T-cell (primary cell): ENCODE measurements at regions not wholly inside any gene's neighbourhood (a gene's known extent, or its start where the extent isn't known, plus 50 kb on each side); places are given as distances from the start of the nearest gene placed in this dataset.

Experiments used
- ATAC-seq, 4 experiments: fragments of 200-7000 bp in 3 of 4; fragments of 150-1000 bp in 1 of 4; cut with Tn5 transposase; replicated peaks in 1 of 4; 1 replicate in 3 of 4; 2 replicates in 1 of 4; pipeline ENCODE4 v1.10.0; 2021; ENCODE audit warnings: moderate library complexity in 3 of 4, mild to moderate bottlenecking in 2 of 4, moderate number of reproducible peaks in 1 of 4
- CTCF ChIA-PET, 2 donors: fragments of 300-600 bp; sonication (Branson Sonifier 250); formaldehyde crosslinking; loops; one replicate each; lab custom pipeline; 2022; ENCODE audit warnings: antibody characterized with exemption in 2 of 2; lab: Charles Lee
- POLR2A ChIA-PET, 2 donors: fragments of 300-600 bp; sonication (Branson Sonifier 250); formaldehyde crosslinking; loops; one replicate each; lab custom pipeline; 2022; ENCODE audit warnings: antibody characterized with exemption in 2 of 2; lab: Charles Lee
- DNase-seq, 35 experiments: peaks; one replicate each; pipeline versions ENCODE4 v3.0.0 to v3.0.0-alpha.2; 2013 to 2023
- H3K27ac ChIP-seq: one replicate; pipeline ENCODE4 v1.5.1; 2013; ENCODE audit warnings: low read length
- H3K27me3 ChIP-seq, 2 experiments: replicated peaks in 1 of 2; 1 replicate in 1 of 2; 2 replicates in 1 of 2; pipeline versions ENCODE4 v1.6.1 to v1.7.0; 2013; ENCODE audit warnings: low read length in 1 of 2, mixed read lengths in 1 of 2; ENCODE audit not compliant: control insufficient read depth in 2 of 2, insufficient read depth in 2 of 2; ENCODE audit errors: extremely low read depth in 1 of 2
- H3K36me3 ChIP-seq, 2 donors: 1 replicate in 1 of 2; 2 replicates in 1 of 2; pipeline versions ENCODE4 v1.6.1 to v1.7.0; 2013; ENCODE audit warnings: low read length in 1 of 2; ENCODE audit not compliant: control insufficient read depth in 2 of 2, insufficient read depth in 1 of 2; ENCODE audit errors: extremely low read depth in 1 of 2
- H3K4me1 ChIP-seq, 2 experiments: 1 replicate in 1 of 2; 2 replicates in 1 of 2; pipeline versions ENCODE4 v1.6.1 to v1.7.0; 2013; ENCODE audit warnings: low read length in 2 of 2, mixed read lengths in 1 of 2; ENCODE audit not compliant: insufficient read depth in 2 of 2, control insufficient read depth in 1 of 2; ENCODE audit errors: extremely low read depth in 1 of 2
- H3K4me3 ChIP-seq, 2 donors: 1 replicate in 1 of 2; 2 replicates in 1 of 2; pipeline versions ENCODE4 v1.5.1 to v1.7.0; 2013; ENCODE audit warnings: mild to moderate bottlenecking in 2 of 2, low read length in 1 of 2, moderate library complexity in 1 of 2; ENCODE audit not compliant: control insufficient read depth in 1 of 2; ENCODE audit errors: extremely low read depth in 1 of 2
- H3K9me3 ChIP-seq: 2 replicates; pipeline ENCODE4 v1.7.0; 2013
- H3K27ac Mint-ChIP-seq, 2 donors: one replicate each; pipeline ENCODE4 v1.8.0; 2020 to 2021; ENCODE audit warnings: mild to moderate bottlenecking in 2 of 2, mixed read lengths in 2 of 2
- H3K27me3 Mint-ChIP-seq, 2 donors: one replicate each; pipeline ENCODE4 v1.8.0; 2021 to 2022; ENCODE audit warnings: mixed read lengths in 2 of 2
- H3K36me3 Mint-ChIP-seq: one replicate; pipeline ENCODE4 v1.8.0; 2021; ENCODE audit warnings: mixed read lengths
- H3K4me1 Mint-ChIP-seq, 3 donors: one replicate each; pipeline ENCODE4 v1.8.0; 2020 to 2022; ENCODE audit warnings: mixed read lengths in 3 of 3, mild to moderate bottlenecking in 1 of 3
- H3K4me3 Mint-ChIP-seq, 3 donors: one replicate each; pipeline ENCODE4 v1.8.0; 2020 to 2022; ENCODE audit warnings: mild to moderate bottlenecking in 3 of 3, mixed read lengths in 3 of 3, moderate library complexity in 3 of 3
- H3K9me3 Mint-ChIP-seq, 3 donors: one replicate each; pipeline ENCODE4 v1.8.0; 2020 to 2022; ENCODE audit warnings: mixed read lengths in 3 of 3
- WGBS: methylation state at CpG from one replicate; pipeline ENCODE4 v1.1.5; 2013; ENCODE audit warnings: missing lambda C conversion rate; ENCODE audit not compliant: insufficient coverage; 5-methylcytosine and 5-hydroxymethylcytosine counted together

DNA sequence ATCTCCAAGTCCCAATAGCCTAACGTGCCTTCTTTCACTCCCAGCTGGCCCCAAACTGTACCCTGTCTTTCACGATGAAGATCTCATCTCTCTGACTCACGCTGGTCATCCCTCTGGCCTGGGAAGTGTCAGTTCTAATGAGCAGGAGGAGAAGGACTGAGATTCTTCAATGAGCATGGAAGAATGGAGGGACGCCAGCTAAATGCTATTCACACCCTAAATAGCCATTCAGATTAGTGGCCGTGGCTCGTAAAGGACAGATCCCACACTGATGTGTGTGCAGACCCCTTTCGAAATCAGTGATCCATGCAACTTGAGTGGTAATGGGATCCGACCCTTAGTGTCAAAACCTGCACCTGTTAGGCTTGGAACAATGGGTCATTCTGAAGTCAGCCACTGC lies 75.9 kb upstream of the SMYD2 start:
- Mint-ChIP-seq H3K27me3 (peaks cover 10 to 15% of the 10 kb centered on the region in 2 donors), H3K36me3 (no peaks in the 10 kb centered on the region), H3K27ac (no peak overlapping the region), H3K9me3 (no peaks in the 10 kb centered on the region), H3K4me1 (no peaks in the 10 kb centered on the region), H3K4me3 (no peak overlapping the region)
- Histone ChIP-seq H3K27me3 (no peaks in the 10 kb centered on the region), H3K9me3 (no peaks in the 10 kb centered on the region), H3K4me1 (no peaks in the 10 kb centered on the region), H3K36me3 (no peaks in the 10 kb centered on the region), H3K4me3 (no peak overlapping the region), H3K27ac (no peak overlapping the region)
- WGBS, result 89% methylated on average over 4 of the region's 8 CpGs
- ChIA-PET CTCF (no interaction called here), POLR2A (no interaction called here)
- ATAC-seq (no peak), DNase-seq (no peak)

DNA sequence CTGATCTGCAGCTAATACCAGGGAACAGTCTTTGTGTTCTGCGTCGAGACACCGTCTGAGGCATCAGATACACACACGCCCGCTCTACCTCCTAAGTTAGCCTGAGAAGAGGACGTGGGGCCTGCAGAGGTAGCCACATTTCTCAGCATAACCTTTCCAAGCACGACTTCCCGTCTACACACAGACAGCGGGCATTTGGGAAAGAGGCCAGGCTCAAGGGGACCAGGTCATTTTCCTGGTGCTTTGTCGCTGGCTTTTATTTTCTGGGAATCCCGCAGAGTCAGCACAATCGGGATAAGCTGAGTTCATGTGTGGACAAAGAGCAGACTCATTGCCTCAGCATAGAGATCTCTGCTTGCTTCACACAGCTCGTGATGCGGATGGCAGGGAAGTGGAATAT lies 72.5 kb upstream of the SMYD2 start:
- Mint-ChIP-seq H3K27ac (no peak overlapping the region), H3K27me3 (peaks cover 10 to 14% of the 10 kb centered on the region in 2 donors), H3K9me3 (no peaks in the 10 kb centered on the region), H3K4me3 (no peak overlapping the region), H3K4me1 (no peaks in the 10 kb centered on the region), H3K36me3 (no peaks in the 10 kb centered on the region)
- ChIA-PET POLR2A (interaction anchor here in 1 of 2 donors (0.6 kb wide), 1 partner anchor 11 kb away, joined by 3 read pairs; no protein-coding TSS in a partner anchor), CTCF (interaction anchor here (0.7 to 1.0 kb wide), 2 partner anchors 44 to 120 kb away, joined by 3 to 4 read pairs; no protein-coding TSS in a partner anchor)
- no peaks in the 10 kb centered on the region for H3K36me3 ChIP-seq
- H3K9me3 ChIP-seq, result no peaks in the 10 kb centered on the region
- no peaks in the 10 kb centered on the region for H3K27me3 ChIP-seq
- 84% methylated on average over 14 of the region's 14 CpGs for WGBS
- DNase-seq (no peak), ATAC-seq (no peak)
- H3K27ac ChIP-seq, result no peak overlapping the region
- H3K4me1 ChIP-seq, result no peaks in the 10 kb centered on the region
- no peak overlapping the region for H3K4me3 ChIP-seq

DNA sequence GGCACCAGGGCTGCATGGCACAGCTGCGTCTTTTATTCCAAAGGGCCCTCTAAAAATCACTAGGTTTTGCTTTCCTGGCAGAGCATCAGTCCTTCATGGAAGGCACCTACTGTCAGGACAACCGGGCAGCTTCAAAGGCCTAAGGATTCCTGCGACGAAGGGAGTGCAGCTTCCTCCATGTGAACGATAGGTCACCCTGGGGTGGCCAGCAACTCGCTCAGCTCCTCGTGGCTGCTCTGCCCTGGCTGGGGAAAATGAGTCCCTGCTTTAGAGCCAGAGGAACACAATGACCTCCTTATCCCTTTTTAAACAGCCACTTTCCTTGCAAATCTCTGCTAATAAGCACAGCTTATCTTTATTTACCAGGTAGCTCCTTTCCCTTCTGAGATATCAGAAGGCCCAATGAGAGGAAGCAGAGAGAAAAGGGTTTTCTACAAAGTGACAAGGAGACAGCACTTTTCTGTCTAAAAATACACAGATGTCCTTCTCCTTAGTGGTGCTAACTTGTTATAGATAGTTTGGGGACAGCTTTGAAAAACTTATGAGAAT lies 71.6 kb upstream of the SMYD2 start:
- Mint-ChIP-seq H3K36me3 (no peaks in the 10 kb centered on the region), H3K4me3 (no peak overlapping the region), H3K27me3 (peaks cover 9 to 13% of the 10 kb centered on the region in 2 donors), H3K9me3 (no peaks in the 10 kb centered on the region), H3K4me1 (peaks cover 0 to 4% (median 3%) of the 10 kb centered on the region in 3 donors), H3K27ac (no peak overlapping the region)
- Histone ChIP-seq H3K27me3 (peaks cover 0 to 2% of the 10 kb centered on the region in 2 experiments), H3K36me3 (no peaks in the 10 kb centered on the region), H3K4me1 (peaks cover 0 to 3% of the 10 kb centered on the region in 2 experiments), H3K4me3 (no peak overlapping the region), H3K9me3 (no peaks in the 10 kb centered on the region), H3K27ac (no peak overlapping the region)
- CTCF ChIA-PET, result interaction anchor here (0.5 to 1.9 kb wide), 4 partner anchors 120 to 1053 kb away, joined by 4 to 7 read pairs (median 4); no protein-coding TSS in a partner anchor
- no peak for DNase-seq
- POLR2A ChIA-PET, result no interaction called here
- 81% methylated on average over 7 of the region's 7 CpGs for WGBS
- no peak for ATAC-seq

DNA sequence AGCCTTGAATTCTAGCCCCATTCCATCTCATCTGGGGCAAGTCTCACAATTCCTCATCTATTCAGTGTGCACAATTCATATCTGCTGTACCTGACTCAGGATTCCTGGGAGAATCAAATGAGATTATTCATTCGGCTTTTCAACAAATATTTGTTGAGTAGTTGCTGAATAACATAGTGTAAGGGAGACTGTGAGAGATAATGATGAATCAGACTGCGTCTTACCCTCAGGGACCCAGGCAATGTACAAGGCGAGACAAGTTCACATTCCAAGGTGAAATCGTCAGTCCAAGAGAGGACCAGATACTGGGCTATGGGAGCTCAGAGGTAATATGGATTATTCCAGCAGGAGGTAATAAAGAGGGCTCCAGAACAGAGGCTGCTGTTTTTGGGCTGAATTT lies 67.8 kb upstream of the SMYD2 start:
- ATAC-seq, result no peak
- DNase-seq, result no peak
- POLR2A ChIA-PET, result no interaction called here
- H3K4me1 ChIP-seq, result peaks cover 0 to 4% of the 10 kb centered on the region in 2 experiments
- no peaks in the 10 kb centered on the region for H3K36me3 ChIP-seq
- no peaks in the 10 kb centered on the region for H3K9me3 ChIP-seq
- Mint-ChIP-seq H3K4me3 (no peak overlapping the region), H3K27me3 (peaks cover 12 to 19% of the 10 kb centered on the region in 2 donors), H3K4me1 (peaks cover 0 to 4% (median 4%) of the 10 kb centered on the region in 3 donors), H3K27ac (no peak overlapping the region), H3K36me3 (no peaks in the 10 kb centered on the region), H3K9me3 (no peaks in the 10 kb centered on the region)
- CTCF ChIA-PET, result interaction anchor here in 1 of 2 donors (2.5 kb wide), 1 partner anchor 116 kb away, joined by 13 read pairs; no protein-coding TSS in a partner anchor
- H3K27me3 ChIP-seq, result peaks cover 0 to 4% of the 10 kb centered on the region in 2 experiments
- H3K27ac ChIP-seq, result no peak overlapping the region
- WGBS, result 80% methylated on average over 4 of the region's 4 CpGs
- no peak overlapping the region for H3K4me3 ChIP-seq

DNA sequence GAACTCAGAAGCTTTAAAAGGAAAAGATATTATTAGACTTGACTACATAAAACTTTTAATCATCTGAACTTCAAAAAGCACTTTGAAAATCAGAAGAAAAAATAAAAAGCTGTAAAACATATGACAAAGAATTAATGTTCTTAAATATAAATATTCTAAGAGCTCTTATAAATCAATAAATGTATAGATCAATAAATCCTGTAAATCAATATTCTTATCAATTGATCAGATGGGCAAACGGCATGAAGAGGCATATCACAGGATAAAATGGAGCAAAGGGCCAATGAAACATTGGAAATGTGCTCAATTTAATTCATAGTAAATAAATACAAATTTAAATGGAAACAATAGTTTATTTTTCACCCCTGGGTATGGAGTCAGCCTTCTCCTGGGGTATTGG lies 66.1 kb upstream of the SMYD2 start:
- Histone ChIP-seq H3K36me3 (no peaks in the 10 kb centered on the region), H3K9me3 (no peaks in the 10 kb centered on the region), H3K27me3 (peaks cover 0 to 7% of the 10 kb centered on the region in 2 experiments), H3K4me3 (no peak overlapping the region), H3K4me1 (peaks cover 0 to 4% of the 10 kb centered on the region in 2 experiments), H3K27ac (no peak overlapping the region)
- no peak overlapping the region for H3K4me3 Mint-ChIP-seq
- peaks cover 17 to 28% of the 10 kb centered on the region in 2 donors for H3K27me3 Mint-ChIP-seq
- H3K36me3 Mint-ChIP-seq, result no peaks in the 10 kb centered on the region
- CTCF ChIA-PET, result interaction anchor here (0.6 to 2.5 kb wide), 9 partner anchors 112 to 1310 kb away, joined by 3 to 37 read pairs (median 4); no protein-coding TSS in a partner anchor
- H3K4me1 Mint-ChIP-seq, result peaks cover 0 to 4% (median 4%) of the 10 kb centered on the region in 3 donors
- H3K9me3 Mint-ChIP-seq, result no peaks in the 10 kb centered on the region
- H3K27ac Mint-ChIP-seq, result no peak overlapping the region
- DNase-seq (no peak), ATAC-seq (no peak)
- POLR2A ChIA-PET, result no interaction called here
- WGBS, result no CpG with 5 or more reads among the region's 1 CpG

DNA sequence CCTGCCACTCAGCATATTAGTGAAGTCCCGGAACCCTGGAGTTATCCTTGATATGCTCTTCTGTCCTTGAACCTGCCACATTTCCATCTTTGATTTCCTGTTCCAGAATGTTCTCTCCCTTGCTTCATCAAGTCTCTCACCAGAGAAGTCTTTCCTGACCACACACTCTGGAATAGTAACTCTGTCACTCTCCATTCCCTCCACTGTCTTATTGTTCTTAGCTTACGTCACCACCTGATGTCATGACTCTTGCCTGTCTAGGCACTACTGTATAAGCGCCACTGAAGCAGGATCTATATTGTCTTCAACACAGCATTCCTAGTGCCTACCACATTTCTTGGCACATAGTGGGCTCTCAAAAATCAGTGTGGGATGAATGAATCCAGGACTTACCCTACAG lies 65.4 kb upstream of the SMYD2 start:
- H3K9me3 ChIP-seq, result no peaks in the 10 kb centered on the region
- no peak overlapping the region for H3K27ac ChIP-seq
- 100% methylated on average over 1 of the region's 3 CpGs for WGBS
- Mint-ChIP-seq H3K27me3 (peaks cover 18 to 33% of the 10 kb centered on the region in 2 donors), H3K4me1 (peaks cover 0 to 4% (median 4%) of the 10 kb centered on the region in 3 donors), H3K27ac (no peak overlapping the region), H3K36me3 (no peaks in the 10 kb centered on the region), H3K4me3 (no peak overlapping the region), H3K9me3 (no peaks in the 10 kb centered on the region)
- peaks cover 0 to 4% of the 10 kb centered on the region in 2 experiments for H3K4me1 ChIP-seq
- ATAC-seq, result no peak
- no peak for DNase-seq
- H3K27me3 ChIP-seq, result peaks cover 0 to 7% of the 10 kb centered on the region in 2 experiments
- CTCF ChIA-PET, result interaction anchor here in 1 of 2 donors (1.5 kb wide), 1 partner anchor 112 kb away, joined by 4 read pairs; no protein-coding TSS in a partner anchor
- no peak overlapping the region for H3K4me3 ChIP-seq
- H3K36me3 ChIP-seq, result no peaks in the 10 kb centered on the region
- POLR2A ChIA-PET, result no interaction called here
